GM20000 (cell line): ENCODE measurements at regions not wholly inside any gene's neighbourhood (a gene's known extent, or its start where the extent isn't known, plus 50 kb on each side); places are given as distances from the start of the nearest gene placed in this dataset.

Experiments used
- DNase-seq: peaks from one replicate; pipeline ENCODE4 v3.0.0; 2012; ENCODE audit warnings: low spot score
- CTCF ChIP-seq: IDR thresholded peaks from 2 replicates; pipeline ENCODE4 v1.5.1; 2012; ENCODE audit warnings: mild to moderate bottlenecking, control low read depth; ENCODE audit errors: extremely low read depth, missing control alignments

DNA sequence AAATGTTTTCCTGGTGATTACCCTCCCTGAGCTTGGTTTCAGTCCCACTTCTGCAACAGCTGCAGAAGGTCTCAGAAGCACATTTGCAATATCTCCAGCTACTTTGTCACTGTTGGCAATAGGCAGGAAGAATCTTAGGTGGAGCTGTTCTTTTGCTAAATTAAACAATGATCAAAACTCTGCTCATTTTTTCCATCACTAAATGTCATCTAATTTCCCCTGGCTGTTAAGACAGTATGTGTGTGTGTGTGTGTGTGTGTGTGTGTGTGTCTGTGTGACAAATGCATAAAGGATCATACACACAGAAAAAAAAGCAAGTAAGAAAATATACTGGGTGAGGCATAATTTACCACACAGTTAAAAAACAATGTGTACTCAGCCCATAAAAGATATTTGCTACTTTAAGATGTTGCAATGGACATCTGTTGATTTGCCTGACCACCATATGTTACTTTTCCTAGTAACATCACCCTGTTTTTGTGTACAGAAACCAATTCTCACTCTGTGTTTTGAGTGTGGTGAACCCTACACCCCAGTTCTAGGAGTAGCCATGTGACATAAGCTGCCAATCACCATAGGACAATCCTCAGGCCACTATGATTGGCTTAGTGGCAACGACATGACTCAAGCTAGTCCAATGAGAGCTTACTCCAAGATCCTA lies 572.6 kb upstream of the CLINT1 start:
- no peak for TF ChIP-seq CTCF
- peak; percentile 23 for DNase-seq

- no peak for TF ChIP-seq CTCF
- DNase-seq: no peak
These were observed 571.8 kb upstream of the CLINT1 start for GRCh38 chr5:158430798-158431167.

DNA sequence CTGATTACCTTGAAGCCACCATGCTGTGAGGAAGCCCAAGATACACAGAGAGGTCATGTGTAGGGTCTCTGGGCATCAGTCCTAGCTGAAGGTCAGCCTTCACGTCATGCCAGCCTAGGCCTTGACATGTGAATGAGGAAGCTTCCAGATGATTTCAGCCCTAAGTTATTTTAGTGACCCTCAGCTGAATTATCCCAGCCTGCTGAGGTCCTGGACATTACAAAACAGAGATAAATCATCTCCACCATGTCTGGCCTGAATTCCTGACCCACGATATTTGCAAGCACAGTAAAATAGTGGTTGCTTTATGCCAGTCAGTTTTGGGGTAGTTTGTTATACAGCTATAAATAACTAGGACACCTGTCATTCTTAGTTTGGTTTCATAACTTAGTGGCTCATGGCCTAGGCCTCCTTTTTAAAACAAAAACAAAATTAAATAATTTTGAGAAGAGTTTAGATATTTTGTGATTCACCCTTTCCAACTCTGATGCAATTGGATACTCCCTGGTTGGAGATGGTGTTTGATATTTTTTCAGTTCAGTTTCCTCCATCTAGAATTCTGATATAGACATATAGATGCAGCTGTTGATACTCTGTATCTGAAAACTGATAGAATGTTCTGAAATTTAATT lies 571.3 kb upstream of the CLINT1 start:
- no peak for DNase-seq
- no peak for TF ChIP-seq CTCF

GRCh38 chr5:158429564-158429963 lies 570.6 kb upstream of the CLINT1 start:
- TF ChIP-seq CTCF: no peak

GRCh38 chr5:158423623-158424200 lies 564.8 kb upstream of the CLINT1 start:
- TF ChIP-seq CTCF: no peak
- DNase-seq: no peak

More at GRCh38 chr5:158429564-158429963, 570.6 kb upstream of the CLINT1 start:
- DNase-seq: no peak

GRCh38 chr5:158422653-158423515 lies 563.9 kb upstream of the CLINT1 start:
- TF ChIP-seq CTCF: no peak
- DNase-seq: no peak
